GM12878 (cell line): ENCODE measurements at regions not wholly inside any gene's neighbourhood (a gene's known extent, or its start where the extent isn't known, plus 50 kb on each side); places are given as distances from the start of the nearest gene placed in this dataset.

Source experiments
- ATAC-seq: fragments of 200-7000 bp; cut with Tn5 transposase; 3 replicates; pipeline ENCODE4 v1.9.1; 2020; ENCODE audit warnings: mild to moderate bottlenecking, moderate library complexity
- BruUV-seq: library from RNA; stranded (reverse); fragments of 400-500 nt; replicated peaks from 2 replicates; lab custom pipeline; 2021; lab: Mats Ljungman, UMichigan
- CTCF ChIA-PET: fragments of 300-600 bp; sonication (Branson Sonifier 250); formaldehyde crosslinking; extraction: SDS; loops from one replicate; lab custom pipeline; 2021; ENCODE audit warnings: inconsistent platforms; lab: Yijun Ruan, JAX
- POLR2A ChIA-PET: fragments of 350-600 bp; formaldehyde crosslinking; extraction: SDS; loops from one replicate; lab custom pipeline; 2021; ENCODE audit warnings: inconsistent platforms; lab: Charles Lee
- RAD21 ChIA-PET: fragments of 300-600 bp; sonication (Branson Sonifier 250); formaldehyde crosslinking; loops from one replicate; lab custom pipeline; 2023; ENCODE audit warnings: antibody characterized with exemption; ENCODE audit not compliant: unreplicated experiment; lab: Charles Lee
- SMC1A ChIA-PET: fragments of 300-600 bp; sonication (Branson Sonifier 250); formaldehyde crosslinking; loops from one replicate; lab custom pipeline; 2023; ENCODE audit not compliant: unreplicated experiment, uncharacterized antibody; lab: Charles Lee
- DNase-seq: peaks from one replicate; pipeline ENCODE4 v3.0.0-alpha.2; 2011; ENCODE audit warnings: low read depth, low spot score
- FAIRE-seq: peaks from 3 replicates; lab custom pipeline; 2011; peaks lifted over from hg19 to GRCh38; lab: Jason Lieb, UNC
- H2AFZ ChIP-seq: 2 replicates; pipeline ENCODE4 v1.6.0; 2011; ENCODE audit warnings: low read depth, low read length, control low read depth; ENCODE audit not compliant: control insufficient read depth
- H3K27ac ChIP-seq: 2 replicates; pipeline ENCODE4 v1.5.1; 2011; ENCODE audit warnings: control low read depth; ENCODE audit not compliant: control insufficient read depth, insufficient read depth
- H3K27me3 ChIP-seq, 2 experiments: replicated peaks in 1 of 2; 2 replicates each; pipeline versions ENCODE4 v1.6.0 to v1.6.1; 2011; ENCODE audit warnings: low read length in 1 of 2; ENCODE audit not compliant: control insufficient read depth in 2 of 2, insufficient read depth in 2 of 2
- H3K36me3 ChIP-seq, 2 experiments: 2 replicates each; pipeline ENCODE4 v1.5.1; 2011; ENCODE audit warnings: low read length in 1 of 2; ENCODE audit not compliant: control insufficient read depth in 2 of 2, insufficient read depth in 2 of 2
- H3K4me1 ChIP-seq: 2 replicates; pipeline ENCODE4 v1.6.1; 2011; ENCODE audit warnings: mild to moderate bottlenecking, low read length, moderate library complexity, mixed read lengths; ENCODE audit not compliant: control insufficient read depth, insufficient read depth
- H3K4me2 ChIP-seq: 2 replicates; pipeline ENCODE4 v1.6.0; 2011; ENCODE audit warnings: control low read depth; ENCODE audit not compliant: control insufficient read depth, insufficient read depth
- H3K4me3 ChIP-seq: fragments of 200-600 bp; sonication (generic); 2 replicates; pipeline ENCODE4 v1.5.1; 2016
- H3K79me2 ChIP-seq: 2 replicates; pipeline ENCODE4 v1.6.0; 2011; ENCODE audit warnings: low read length; ENCODE audit not compliant: control insufficient read depth, insufficient read depth
- H3K9ac ChIP-seq: 2 replicates; pipeline ENCODE4 v1.8.0; 2011; ENCODE audit warnings: low read length, control low read depth, mixed read lengths; ENCODE audit not compliant: control insufficient read depth, insufficient read depth
- H3K9me3 ChIP-seq: replicated peaks from 3 replicates; pipeline ENCODE4 v1.5.1; 2011; ENCODE audit warnings: mild to moderate bottlenecking, low read length; ENCODE audit not compliant: control insufficient read depth, insufficient read depth
- H4K20me1 ChIP-seq: 2 replicates; pipeline ENCODE4 v1.6.0; 2011; ENCODE audit not compliant: control insufficient read depth, insufficient read depth
- FOXM1 ChIP-seq: IDR thresholded peaks from 2 replicates; pipeline ENCODE4 v1.6.1; 2012; ENCODE audit warnings: low read depth, mild to moderate bottlenecking, inconsistent platforms, low read length, moderate library complexity
- KLF5 ChIP-seq: fragments of 450-650 bp; IDR thresholded peaks from 2 replicates; pipeline ENCODE4 v1.6.1; 2014; ENCODE audit warnings: mild to moderate bottlenecking; ENCODE audit not compliant: partially characterized antibody
- NBN ChIP-seq: fragments of 450-650 bp; IDR thresholded peaks from 2 replicates; pipeline ENCODE4 v1.6.1; 2016
- NR2C2 ChIP-seq: IDR thresholded peaks from 2 replicates; pipeline ENCODE4 v1.6.1; 2011; ENCODE audit warnings: borderline replicate concordance, low read depth; ENCODE audit not compliant: control insufficient read depth, insufficient read length
- NR2F1 ChIP-seq: fragments of 450-650 bp; conservative IDR thresholded peaks from 2 replicates; pipeline ENCODE4 v1.6.1; 2017; ENCODE audit warnings: mild to moderate bottlenecking
- PAX8 ChIP-seq: fragments of 450-650 bp; IDR thresholded peaks from 2 replicates; pipeline ENCODE4 v1.6.1; 2017; ENCODE audit warnings: mild to moderate bottlenecking, moderate library complexity
- PML ChIP-seq: IDR thresholded peaks from 2 replicates; pipeline ENCODE4 v1.6.1; 2012; ENCODE audit warnings: low read length, inconsistent platforms
- POLR2AphosphoS5 ChIP-seq: IDR thresholded peaks from 2 replicates; pipeline ENCODE4 v1.6.1; 2011; ENCODE audit warnings: mild to moderate bottlenecking, low read length, inconsistent platforms
- SMARCA5 ChIP-seq: fragments of 450-650 bp; IDR thresholded peaks from 2 replicates; pipeline ENCODE4 v1.6.1; 2017; ENCODE audit warnings: mild to moderate bottlenecking
- STAT1 ChIP-seq: fragments of 450-650 bp; conservative IDR thresholded peaks from 2 replicates; pipeline ENCODE4 v1.6.1; 2014; ENCODE audit warnings: antibody characterized with exemption, mild to moderate bottlenecking
- TAF1 ChIP-seq: IDR thresholded peaks from 2 replicates; pipeline ENCODE4 v1.6.1; 2011; ENCODE audit warnings: mild to moderate bottlenecking, low read depth, low read length, borderline replicate concordance
- WRNIP1 ChIP-seq: IDR thresholded peaks from 2 replicates; pipeline ENCODE4 v1.6.1; 2011; ENCODE audit warnings: low read depth, low read length, improper control_type of control experiment, borderline replicate concordance
- ZNF274 ChIP-seq: IDR thresholded peaks from one replicate; pipeline ENCODE4 v1.8.0; 2011; ENCODE audit not compliant: insufficient read length, insufficient read depth
- ZNF622 ChIP-seq: fragments of 450-650 bp; IDR thresholded peaks from 2 replicates; pipeline ENCODE4 v1.6.1; 2017; ENCODE audit warnings: mild to moderate bottlenecking, inconsistent platforms
- ZSCAN29 ChIP-seq: fragments of 450-650 bp; IDR thresholded peaks from 2 replicates; pipeline ENCODE4 v1.6.1; 2017; ENCODE audit warnings: mild to moderate bottlenecking, moderate library complexity
- WGBS: methylation state at CpG from one replicate; pipeline ENCODE4 v1.1.6; 2016; ENCODE audit warnings: low lambda C conversion rate; ENCODE audit not compliant: insufficient replicate concordance, insufficient coverage; ENCODE audit errors: missing lambda C conversion rate; 5-methylcytosine and 5-hydroxymethylcytosine counted together
- in situ Hi-C: fragments of 300-500 bp; cut with MboI; formaldehyde crosslinking; loops from 9 replicates; pipeline ENCODE4 v1.14.3; 2018; ENCODE audit warnings: mixed read lengths
- intact Hi-C: fragments of 100-400 bp; cut with micrococcal nuclease; formaldehyde crosslinking; loops from one replicate; pipeline ENCODE4 v1.14.2; 2022; ENCODE audit not compliant: unreplicated experiment

DNA sequence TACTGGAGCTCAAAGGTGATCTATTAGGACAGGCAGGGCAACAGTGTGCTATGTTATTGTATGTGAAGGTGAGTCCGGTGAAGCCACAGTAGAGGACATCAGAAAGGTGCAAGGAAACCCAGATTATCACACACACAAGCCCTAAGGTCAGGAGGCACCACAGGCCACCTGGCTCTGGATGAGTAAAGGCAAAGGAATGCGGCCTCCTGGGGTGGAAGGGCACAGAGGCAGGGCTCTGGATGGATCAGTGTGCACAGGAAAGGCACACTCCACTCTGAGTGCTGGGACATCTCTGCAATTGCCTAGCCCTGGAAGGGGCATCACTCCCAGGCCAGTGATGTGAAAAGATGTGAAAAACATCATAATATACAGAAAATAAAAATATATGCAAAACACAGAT, 683.5 kb downstream of the TRIML1 start:
- no peak for TF ChIP-seq TAF1
- TF ChIP-seq NR2F1: no peak
- no peak for TF ChIP-seq ZSCAN29
- no peak for TF ChIP-seq ZNF622
- TF ChIP-seq, all 136 proteins: peak for 0
- no peak for FAIRE-seq
- in situ Hi-C loops: no loop called here

GRCh38 chr4:188824553-188824952, 685.3 kb downstream of the TRIML1 start:
- BruUV-seq: no TSS peak
- no peak for FAIRE-seq

More for the DNA sequence above, 683.5 kb downstream of the TRIML1 start:
- ChIA-PET SMC1A (no interaction called here), CTCF (no interaction called here), RAD21 (no interaction called here), POLR2A (no interaction called here)
- Histone ChIP-seq H3K36me3 (no peaks in the 10 kb centered on the region), H3K4me2 (no peak overlapping the region), H3K9ac (no peak overlapping the region), H3K27ac (no peak overlapping the region), H3K27me3 (no peaks in the 10 kb centered on the region), H2AFZ (no peak overlapping the region), H4K20me1 (no peaks in the 10 kb centered on the region), H3K9me3 (no peaks in the 10 kb centered on the region; the same call in 2 of the 3 replicates), H3K4me1 (no peaks in the 10 kb centered on the region), H3K79me2 (no peaks in the 10 kb centered on the region), H3K4me3 (no peak overlapping the region)
- 25% methylated on average over 2 of the region's 2 CpGs for WGBS
- no TSS peak for BruUV-seq
- DNase-seq: no peak
- ATAC-seq: no peak
- intact Hi-C loops: no loop called here

More at GRCh38 chr4:188824553-188824952, 685.3 kb downstream of the TRIML1 start:
- Histone ChIP-seq H4K20me1 (no peaks in the 10 kb centered on the region), H3K36me3 (no peaks in the 10 kb centered on the region), H3K9me3 (no peaks in the 10 kb centered on the region; the same call in 2 of the 3 replicates), H3K27me3 (no peaks in the 10 kb centered on the region), H3K4me3 (no peak overlapping the region), H3K27ac (no peak overlapping the region), H3K4me1 (no peaks in the 10 kb centered on the region), H3K4me2 (no peak overlapping the region), H2AFZ (no peak overlapping the region), H3K79me2 (no peaks in the 10 kb centered on the region), H3K9ac (no peak overlapping the region)
- 77% methylated on average over 15 of the region's 17 CpGs for WGBS
- DNase-seq: no peak
- ChIA-PET SMC1A (no interaction called here), RAD21 (no interaction called here), POLR2A (no interaction called here), CTCF (no interaction called here)
- no peak for TF ChIP-seq POLR2AphosphoS5
- no peak for TF ChIP-seq WRNIP1
- no peak for TF ChIP-seq PML
- TF ChIP-seq PAX8: no peak
- TF ChIP-seq NR2C2: no peak
- no peak for TF ChIP-seq FOXM1
- no peak for TF ChIP-seq KLF5
- TF ChIP-seq NBN: no peak
- no peak for TF ChIP-seq TAF1
- no peak for TF ChIP-seq ZNF274
- no peak for TF ChIP-seq SMARCA5
- no peak for TF ChIP-seq STAT1
- ATAC-seq: no peak
- in situ Hi-C loops: no loop called here
- intact Hi-C loops: no loop called here
